Subcutaneous abdominal adipose tissue (tissue), 5 donors: ENCODE measurements at regions not wholly inside any gene's neighbourhood (a gene's known extent, or its start where the extent isn't known, plus 50 kb on each side); places are given as distances from the start of the nearest gene placed in this dataset.
"Not testable (repeated sequence)": the region's sequence is repeated elsewhere in the genome, so short reads cannot be mapped to it uniquely, and the experiment has no call there.

ENCODE experiments used
- H3K27ac ChIP-seq: one replicate; pipeline ENCODE4 v1.7.0; 2013; ENCODE audit warnings: low read depth, mild to moderate bottlenecking, inconsistent platforms, low read length, moderate library complexity
- H3K27me3 ChIP-seq, 5 donors: one replicate each; pipeline ENCODE4 v1.7.0; 2013; ENCODE audit warnings: low read length in 5 of 5, inconsistent platforms in 1 of 5; ENCODE audit not compliant: control insufficient read depth in 5 of 5, insufficient read depth in 4 of 5
- H3K36me3 ChIP-seq, 5 donors: one replicate each; pipeline ENCODE4 v1.7.0; 2013; ENCODE audit warnings: low read length in 5 of 5; ENCODE audit not compliant: control insufficient read depth in 5 of 5, insufficient read depth in 5 of 5
- H3K4me1 ChIP-seq, 5 donors: one replicate each; pipeline ENCODE4 v1.7.0; 2013; ENCODE audit warnings: low read length in 5 of 5, mild to moderate bottlenecking in 3 of 5, moderate library complexity in 1 of 5; ENCODE audit not compliant: control insufficient read depth in 5 of 5, insufficient read depth in 5 of 5
- H3K4me3 ChIP-seq, 5 donors: one replicate each; pipeline ENCODE4 v1.7.0; 2013; ENCODE audit warnings: low read length in 5 of 5, low read depth in 1 of 5
- H3K9ac ChIP-seq, 5 donors: one replicate each; pipeline ENCODE4 v1.7.0; 2013; ENCODE audit warnings: low read length in 5 of 5, mild to moderate bottlenecking in 4 of 5, moderate library complexity in 3 of 5
- H3K9me3 ChIP-seq, 5 donors: one replicate each; pipeline ENCODE4 v1.7.0; 2013; ENCODE audit warnings: low read length in 5 of 5; ENCODE audit not compliant: control insufficient read depth in 5 of 5
- donor health status: healthy.
- donor health status: healthy.
- donor health status: healthy.
- donor health status: healthy.
- donor health status: healthy.

DNA sequence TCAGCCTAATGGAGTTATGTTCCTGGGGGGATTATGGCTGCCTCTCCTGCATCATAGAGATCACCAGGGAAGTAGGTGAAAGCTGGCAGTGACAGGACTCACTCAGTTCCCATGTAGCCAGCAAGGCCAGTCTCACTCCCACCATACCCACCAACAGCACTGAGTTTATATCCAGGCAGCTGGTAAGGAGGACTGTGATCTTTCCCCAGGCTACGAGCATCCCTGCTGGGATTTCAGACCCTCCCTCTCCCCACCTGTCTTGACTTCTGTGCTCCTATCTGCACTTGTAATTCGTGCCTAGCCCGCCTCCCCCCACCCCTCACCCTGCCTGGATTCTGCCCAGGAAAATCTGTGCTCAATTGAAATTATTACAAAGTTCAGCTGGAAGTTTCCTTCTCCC is 499.1 kb upstream of the NUDT12 start:
- H3K4me3 ChIP-seq, result no peak overlapping the region
- H3K27me3 ChIP-seq, result no peaks in the 10 kb centered on the region
- no peak overlapping the region for H3K9ac ChIP-seq
- H3K27ac ChIP-seq, result no peak overlapping the region
- H3K9me3 ChIP-seq, result no peaks in the 10 kb centered on the region
- H3K36me3 ChIP-seq, result no peaks in the 10 kb centered on the region
- no peaks in the 10 kb centered on the region for H3K4me1 ChIP-seq

DNA sequence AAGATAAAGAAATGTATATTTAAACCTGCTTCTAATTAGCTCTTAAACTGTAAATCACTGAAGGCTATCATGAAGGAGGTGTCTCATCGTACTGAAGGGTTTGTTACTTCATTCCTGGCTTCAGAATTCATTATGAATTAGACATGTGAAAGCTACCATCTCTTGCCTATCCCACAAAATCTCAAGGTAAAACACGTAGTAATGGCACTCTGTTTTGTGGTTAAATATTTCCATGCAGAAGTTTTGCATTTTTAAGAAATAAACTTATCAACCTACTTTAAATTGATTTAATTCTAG is 490.7 kb upstream of the NUDT12 start:
- Histone ChIP-seq H3K9ac (no peak overlapping the region), H3K4me3 (no peak overlapping the region), H3K9me3 (no peaks in the 10 kb centered on the region), H3K27me3 (no peaks in the 10 kb centered on the region), H3K36me3 (no peaks in the 10 kb centered on the region), H3K27ac (no peak overlapping the region), H3K4me1 (no peaks in the 10 kb centered on the region)

DNA sequence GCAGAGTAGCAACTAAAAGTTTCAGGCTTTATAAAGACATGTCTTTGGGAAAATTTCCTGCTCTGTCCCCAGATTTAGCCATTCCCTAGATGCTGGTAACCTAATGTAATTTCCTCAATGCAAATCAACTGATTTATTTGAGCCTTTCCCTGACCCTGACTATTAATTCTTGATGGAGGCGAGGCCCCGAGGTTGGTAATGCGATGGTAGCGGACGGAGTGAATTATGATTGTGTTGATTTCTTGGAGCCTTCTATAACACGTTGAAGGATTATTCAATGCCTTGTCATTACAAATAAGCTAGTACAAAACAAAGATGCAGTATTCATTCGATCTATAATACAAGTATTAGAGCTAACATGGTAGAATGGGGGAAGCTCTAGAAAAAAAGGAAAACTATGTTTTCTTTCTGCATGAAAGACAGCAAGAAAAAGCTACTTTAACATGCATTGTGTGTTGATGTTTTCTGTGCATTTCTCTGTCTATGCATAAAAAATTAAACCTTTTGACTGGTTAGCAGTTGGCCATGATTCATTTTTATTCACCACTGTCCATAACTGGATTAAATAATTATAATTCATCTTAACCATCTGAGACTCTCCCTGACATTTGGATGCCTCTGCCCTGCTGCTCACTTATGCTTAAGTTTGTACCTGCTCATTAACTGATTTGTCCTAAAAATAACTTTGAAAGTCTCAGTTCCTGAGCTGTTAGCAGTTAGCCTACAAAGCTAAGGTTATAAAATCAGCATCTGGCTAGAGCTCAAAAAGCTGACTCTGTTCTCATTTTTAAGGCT is 490.2 kb upstream of the NUDT12 start:
- no peaks in the 10 kb centered on the region for H3K36me3 ChIP-seq
- H3K27ac ChIP-seq, result no peak overlapping the region
- H3K27me3 ChIP-seq, result no peaks in the 10 kb centered on the region
- no peaks in the 10 kb centered on the region for H3K4me1 ChIP-seq
- no peak overlapping the region for H3K4me3 ChIP-seq
- H3K9ac ChIP-seq, result no peak overlapping the region
- no peaks in the 10 kb centered on the region for H3K9me3 ChIP-seq

DNA sequence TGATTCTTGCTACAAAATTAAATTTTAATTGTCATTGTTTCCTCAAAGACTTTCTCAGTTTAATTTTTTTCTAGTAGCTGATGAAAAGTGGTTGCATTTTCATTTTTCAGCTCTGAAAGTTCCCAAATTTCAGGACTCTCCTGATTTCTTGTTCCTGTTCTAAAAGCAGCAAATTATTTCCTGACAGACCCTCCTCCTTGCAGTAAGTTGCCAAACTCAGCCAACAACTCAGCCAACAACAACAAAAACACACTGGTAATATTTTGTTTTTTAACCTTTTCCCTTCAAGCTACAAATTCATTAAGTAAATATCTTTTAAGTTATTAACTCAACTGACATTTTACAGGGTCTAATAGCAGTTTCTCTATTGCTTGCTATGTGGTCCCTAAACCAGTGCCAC is 487.8 kb upstream of the NUDT12 start:
- H3K27ac ChIP-seq, result no peak overlapping the region
- H3K27me3 ChIP-seq, result no peaks in the 10 kb centered on the region
- H3K9ac ChIP-seq, result no peak overlapping the region

DNA sequence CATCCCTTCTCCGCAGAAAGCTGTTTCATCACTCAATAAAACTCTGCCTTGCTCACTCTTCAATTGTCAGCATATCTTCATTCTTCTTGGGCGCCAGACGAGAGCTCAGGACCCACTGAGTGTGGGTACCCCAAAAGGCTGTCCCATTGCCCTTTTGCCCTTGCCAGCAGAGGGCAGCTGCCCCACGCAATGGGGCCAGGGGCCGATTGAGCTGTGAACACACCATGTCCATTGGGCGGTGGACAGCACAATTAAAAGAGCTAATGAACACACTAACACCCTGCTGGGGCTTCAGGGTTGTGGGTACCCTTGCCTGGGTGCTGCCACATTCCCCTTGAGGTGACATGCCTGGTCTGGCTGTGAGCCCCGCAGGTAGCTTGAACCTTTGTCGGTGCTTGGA is 487.2 kb upstream of the NUDT12 start:
- H3K27me3 ChIP-seq, result no peaks in the 10 kb centered on the region
- H3K27ac ChIP-seq, result no peak overlapping the region
- no peak overlapping the region for H3K4me3 ChIP-seq
- H3K9me3 ChIP-seq, result no peaks in the 10 kb centered on the region
- no peaks in the 10 kb centered on the region for H3K4me1 ChIP-seq
- no peak overlapping the region for H3K9ac ChIP-seq
- no peaks in the 10 kb centered on the region for H3K36me3 ChIP-seq

More for the DNA sequence above, 487.8 kb upstream of the NUDT12 start:
- Histone ChIP-seq H3K4me3 (no peak overlapping the region), H3K9me3 (no peaks in the 10 kb centered on the region), H3K36me3 (no peaks in the 10 kb centered on the region), H3K4me1 (no peaks in the 10 kb centered on the region)

DNA sequence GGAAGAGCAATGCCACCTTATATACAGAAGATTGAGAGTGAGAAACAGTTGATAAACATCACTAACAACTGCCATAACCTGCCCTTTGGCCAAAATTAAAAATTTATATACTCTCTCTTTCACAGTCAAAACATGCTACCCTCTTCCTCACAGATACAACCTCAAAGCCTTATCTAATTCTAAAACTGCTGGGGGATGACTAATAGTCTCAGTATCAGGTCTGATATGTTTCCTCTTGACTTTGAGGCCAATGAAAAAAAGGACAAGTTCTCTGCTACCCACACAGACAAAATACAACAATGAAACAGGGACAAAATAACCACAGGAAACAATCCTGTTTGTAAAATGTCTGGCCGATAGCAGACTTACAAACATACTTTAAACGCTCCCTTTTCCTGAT is 485.6 kb upstream of the NUDT12 start:
- Histone ChIP-seq H3K9me3 (no peaks in the 10 kb centered on the region), H3K9ac (no peak overlapping the region), H3K36me3 (no peaks in the 10 kb centered on the region), H3K27me3 (no peaks in the 10 kb centered on the region), H3K4me1 (no peaks in the 10 kb centered on the region), H3K4me3 (no peak overlapping the region), H3K27ac (no peak overlapping the region)

DNA sequence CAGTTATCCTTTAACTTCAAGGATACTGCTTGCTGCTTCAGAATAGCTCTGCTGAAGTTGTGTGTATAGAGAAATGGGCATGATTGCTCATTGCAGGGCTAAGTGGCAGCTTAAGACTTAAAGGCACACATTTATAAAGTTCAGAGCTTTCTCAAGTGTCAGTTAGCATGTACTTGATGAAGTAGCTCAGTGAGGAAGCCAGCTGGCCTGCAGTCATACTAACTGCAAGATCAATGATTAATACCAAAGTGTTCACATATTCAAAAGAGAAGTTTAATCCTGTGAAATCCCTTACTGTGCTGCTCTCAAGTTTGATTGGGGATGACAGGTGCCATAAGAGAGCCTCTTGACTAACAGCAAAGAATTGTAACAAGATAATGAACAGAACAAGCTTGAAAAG is 483.4 kb upstream of the NUDT12 start:
- no peak overlapping the region for H3K27ac ChIP-seq
- H3K9me3 ChIP-seq, result no peaks in the 10 kb centered on the region
- no peak overlapping the region for H3K4me3 ChIP-seq
- no peaks in the 10 kb centered on the region for H3K27me3 ChIP-seq
- no peaks in the 10 kb centered on the region for H3K36me3 ChIP-seq
- H3K9ac ChIP-seq, result no peak overlapping the region
- H3K4me1 ChIP-seq, result no peaks in the 10 kb centered on the region

DNA sequence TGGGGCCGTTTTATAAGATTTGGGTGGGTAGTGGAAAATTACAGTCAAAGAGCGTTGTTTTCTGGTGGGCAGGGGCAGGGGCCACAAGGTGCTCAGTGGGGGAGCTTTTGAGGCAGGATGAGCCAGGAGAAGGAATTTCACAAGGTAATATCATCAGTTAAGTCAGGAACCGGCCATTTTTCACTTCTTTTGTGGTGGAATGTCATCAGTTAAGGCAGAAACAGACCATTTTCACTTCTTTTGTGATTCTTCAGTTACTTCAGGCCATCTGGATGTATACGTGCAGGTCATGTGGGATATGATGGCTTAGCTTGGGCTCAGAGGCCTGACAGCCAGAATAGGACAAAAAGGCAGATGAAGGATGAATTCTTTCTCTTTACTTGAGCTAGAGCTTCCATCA is 477.3 kb upstream of the NUDT12 start:
- not testable (repeated sequence) for H3K36me3 ChIP-seq, H3K27ac ChIP-seq, H3K4me1 ChIP-seq, H3K27me3 ChIP-seq, H3K4me3 ChIP-seq, H3K9ac ChIP-seq, H3K9me3 ChIP-seq

DNA sequence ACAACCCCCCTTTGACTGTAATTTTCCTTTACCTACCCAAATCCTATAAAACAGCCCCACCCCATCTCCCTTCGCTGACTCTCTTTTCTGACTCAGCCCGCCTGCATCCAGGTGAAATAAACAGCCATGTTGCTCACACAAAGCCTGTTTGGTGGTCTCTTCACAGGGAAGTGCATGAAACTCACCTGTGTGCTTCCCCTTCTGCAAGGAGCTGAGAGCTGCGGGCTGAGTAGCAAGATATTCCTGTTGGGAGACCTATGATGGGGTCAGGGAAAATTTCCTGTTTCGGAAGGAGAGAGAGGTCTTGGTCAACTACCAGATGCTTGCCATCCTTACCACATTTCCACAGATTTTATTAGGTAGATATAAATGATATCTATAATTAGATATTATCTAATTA is 474.5 kb upstream of the NUDT12 start:
- H3K4me3 ChIP-seq, H3K4me1 ChIP-seq, H3K9ac ChIP-seq, H3K27ac ChIP-seq, H3K9me3 ChIP-seq, H3K27me3 ChIP-seq, H3K36me3 ChIP-seq: not testable (repeated sequence)

DNA sequence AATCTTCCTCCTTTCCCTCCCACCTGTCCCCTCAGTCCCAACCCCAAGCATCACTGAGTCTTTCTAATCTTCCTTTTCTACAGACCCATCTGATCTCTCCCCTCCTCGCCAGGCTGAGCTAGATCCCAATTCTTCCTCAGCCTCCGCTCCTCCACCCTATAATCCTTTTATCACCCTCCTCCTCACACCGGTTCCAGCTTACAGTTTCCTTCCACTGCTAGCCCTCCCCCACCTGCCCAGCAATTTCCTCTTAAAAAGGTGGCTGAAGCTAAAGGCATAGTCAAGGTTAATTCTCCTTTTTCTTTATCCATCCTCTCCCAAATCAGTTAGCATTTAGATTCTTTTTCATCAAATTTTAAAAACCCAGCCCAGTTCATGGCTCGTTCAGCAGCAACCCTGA is 470.6 kb upstream of the NUDT12 start:
- not testable (repeated sequence) for H3K27me3 ChIP-seq, H3K4me1 ChIP-seq, H3K27ac ChIP-seq, H3K4me3 ChIP-seq, H3K9ac ChIP-seq, H3K36me3 ChIP-seq
- peaks cover 0 to 21% (median 9%) of the 10 kb centered on the region in 5 donors for H3K9me3 ChIP-seq

DNA sequence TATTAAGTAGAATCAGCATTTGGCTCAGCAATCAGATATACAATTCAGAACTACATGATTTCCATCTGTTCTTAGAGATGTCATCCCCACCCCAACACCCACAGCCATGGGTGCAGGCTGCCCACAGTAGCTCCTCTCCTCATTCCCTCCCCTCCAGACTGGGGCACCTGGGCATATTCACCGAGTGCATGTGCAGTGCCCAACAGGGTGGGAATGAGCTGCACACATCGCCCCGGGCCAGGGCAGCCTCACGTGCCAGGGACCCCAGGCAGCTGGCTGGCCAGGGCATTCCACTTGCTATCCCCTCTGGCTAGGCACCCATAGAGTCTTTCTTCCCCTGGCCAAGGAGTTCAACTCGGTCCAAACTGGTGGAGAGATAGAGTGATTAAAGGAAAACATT is 461.9 kb upstream of the NUDT12 start:
- Histone ChIP-seq H3K27ac (no peak overlapping the region), H3K9ac (no peak overlapping the region), H3K36me3 (no peaks in the 10 kb centered on the region), H3K9me3 (peaks cover 0 to 27% (median 6%) of the 10 kb centered on the region in 5 donors), H3K4me1 (no peaks in the 10 kb centered on the region), H3K27me3 (no peaks in the 10 kb centered on the region), H3K4me3 (no peak overlapping the region)
